A549 (cell line): ENCODE measurements at regions not wholly inside any gene's neighbourhood (a gene's known extent, or its start where the extent isn't known, plus 50 kb on each side); places are given as distances from the start of the nearest gene placed in this dataset.

ENCODE experiments used
- BHLHE40 ChIP-seq: IDR thresholded peaks from 2 replicates; pipeline ENCODE4 v1.6.1; 2012; ENCODE audit warnings: low read depth, low read length, inconsistent platforms
- CHD2 ChIP-seq: fragments of 150-350 bp; IDR thresholded peaks from 2 replicates; pipeline ENCODE4 v1.6.1; 2014; ENCODE audit warnings: low read length; ENCODE audit not compliant: partially characterized antibody
- HDAC2 ChIP-seq: fragments of 200-600 bp; sonication (generic); IDR thresholded peaks from 2 replicates; pipeline ENCODE4 v1.6.1; 2016
- JUN ChIP-seq, 2 experiments: fragments of >200 bp; sonication (Bioruptor Twin); formaldehyde crosslinking; IDR thresholded peaks; 2 replicates in 1 of 2; 3 replicates in 1 of 2; pipeline ENCODE4 v1.6.1; 2016 to 2017
- MAFK ChIP-seq: fragments of 450-650 bp; IDR thresholded peaks from 2 replicates; pipeline ENCODE4 v1.6.1; 2014; ENCODE audit not compliant: partially characterized antibody
- MYC ChIP-seq: IDR thresholded peaks from 2 replicates; pipeline ENCODE4 v1.6.1; 2012; ENCODE audit warnings: mild to moderate bottlenecking, inconsistent platforms, low read length, improper control_type of control experiment, borderline replicate concordance
- NFE2L2 ChIP-seq: fragments of 150-350 bp; conservative IDR thresholded peaks from 2 replicates; pipeline ENCODE4 v1.6.1; 2014; ENCODE audit warnings: low read length
- RAD21 ChIP-seq, 2 experiments: fragments of >200 bp in 1 of 2; sonication (Bioruptor Twin) in 1 of 2; formaldehyde crosslinking in 1 of 2; IDR thresholded peaks in 1 of 2; conservative IDR thresholded peaks in 1 of 2; 2 replicates in 1 of 2; 3 replicates in 1 of 2; pipeline ENCODE4 v1.6.1; 2012 to 2018; ENCODE audit warnings: inconsistent platforms in 1 of 2
- ZNF302 ChIP-seq: fragments of 250-450 bp; sonication (Bioruptor Pico); IDR thresholded peaks from 2 replicates; pipeline ENCODE4 v1.9.0; 2021; ENCODE audit warnings: inconsistent platforms, mild to moderate bottlenecking, moderate library complexity
- TF ChIP-seq, protein P1 (sequence below): fragments of >200 bp; sonication (Bioruptor Twin); formaldehyde crosslinking; IDR thresholded peaks from 3 replicates; pipeline ENCODE4 v1.5.1; 2016
- TF ChIP-seq, protein P2 (sequence below): fragments of 250-450 bp; sonication (Bioruptor Pico); IDR thresholded peaks from 2 replicates; pipeline ENCODE4 v1.5.0; 2021; ENCODE audit warnings: mild to moderate bottlenecking, moderate library complexity, borderline replicate concordance

DNA sequence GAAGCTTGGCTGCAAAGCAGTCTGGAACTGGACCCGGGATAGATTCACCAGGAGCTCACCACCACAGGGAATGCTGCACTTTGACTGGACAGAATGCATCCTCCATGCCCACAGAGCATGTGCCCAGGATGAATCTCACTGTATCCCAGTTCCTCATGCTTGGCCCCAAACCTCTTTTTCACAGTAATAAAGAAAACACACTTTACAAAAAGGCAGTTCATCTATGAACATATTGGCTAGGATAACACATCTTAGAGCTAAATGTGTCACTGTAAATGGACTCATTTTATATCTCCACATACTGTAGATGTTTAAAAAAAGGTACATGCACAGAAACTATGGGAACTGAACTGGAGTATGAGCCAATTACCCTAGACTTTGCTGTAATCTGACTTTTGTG lies 266.9 kb downstream of the TOX3 start:
- TF ChIP-seq, protein P1, sequence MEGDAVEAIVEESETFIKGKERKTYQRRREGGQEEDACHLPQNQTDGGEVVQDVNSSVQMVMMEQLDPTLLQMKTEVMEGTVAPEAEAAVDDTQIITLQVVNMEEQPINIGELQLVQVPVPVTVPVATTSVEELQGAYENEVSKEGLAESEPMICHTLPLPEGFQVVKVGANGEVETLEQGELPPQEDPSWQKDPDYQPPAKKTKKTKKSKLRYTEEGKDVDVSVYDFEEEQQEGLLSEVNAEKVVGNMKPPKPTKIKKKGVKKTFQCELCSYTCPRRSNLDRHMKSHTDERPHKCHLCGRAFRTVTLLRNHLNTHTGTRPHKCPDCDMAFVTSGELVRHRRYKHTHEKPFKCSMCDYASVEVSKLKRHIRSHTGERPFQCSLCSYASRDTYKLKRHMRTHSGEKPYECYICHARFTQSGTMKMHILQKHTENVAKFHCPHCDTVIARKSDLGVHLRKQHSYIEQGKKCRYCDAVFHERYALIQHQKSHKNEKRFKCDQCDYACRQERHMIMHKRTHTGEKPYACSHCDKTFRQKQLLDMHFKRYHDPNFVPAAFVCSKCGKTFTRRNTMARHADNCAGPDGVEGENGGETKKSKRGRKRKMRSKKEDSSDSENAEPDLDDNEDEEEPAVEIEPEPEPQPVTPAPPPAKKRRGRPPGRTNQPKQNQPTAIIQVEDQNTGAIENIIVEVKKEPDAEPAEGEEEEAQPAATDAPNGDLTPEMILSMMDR, result no peak
- TF ChIP-seq BHLHE40 (no peak), RAD21 (conservative IDR thresholded peaks at IDR 0.05 in 1 of 2, IDR thresholded peaks at IDR 0.05 in 1 of 2) (no peak), CHD2 (no peak), MAFK (no peak), HDAC2 (no peak), JUN (IDR thresholded peaks at IDR 0.05) (no peak), MYC (no peak), ZNF302 (CRISPR knock-in tag) (no peak), NFE2L2 (no peak)
- TF ChIP-seq, protein P2, sequence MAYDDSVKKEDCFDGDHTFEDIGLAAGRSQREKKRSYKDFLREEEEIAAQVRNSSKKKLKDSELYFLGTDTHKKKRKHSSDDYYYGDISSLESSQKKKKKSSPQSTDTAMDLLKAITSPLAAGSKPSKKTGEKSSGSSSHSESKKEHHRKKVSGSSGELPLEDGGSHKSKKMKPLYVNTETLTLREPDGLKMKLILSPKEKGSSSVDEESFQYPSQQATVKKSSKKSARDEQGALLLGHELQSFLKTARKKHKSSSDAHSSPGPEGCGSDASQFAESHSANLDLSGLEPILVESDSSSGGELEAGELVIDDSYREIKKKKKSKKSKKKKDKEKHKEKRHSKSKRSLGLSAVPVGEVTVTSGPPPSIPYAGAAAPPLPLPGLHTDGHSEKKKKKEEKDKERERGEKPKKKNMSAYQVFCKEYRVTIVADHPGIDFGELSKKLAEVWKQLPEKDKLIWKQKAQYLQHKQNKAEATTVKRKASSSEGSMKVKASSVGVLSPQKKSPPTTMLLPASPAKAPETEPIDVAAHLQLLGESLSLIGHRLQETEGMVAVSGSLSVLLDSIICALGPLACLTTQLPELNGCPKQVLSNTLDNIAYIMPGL (CRISPR knock-in tag), result no peak
